Posterior cingulate gyrus (tissue), 11 donors: ENCODE measurements at regions not wholly inside any gene's neighbourhood (a gene's known extent, or its start where the extent isn't known, plus 50 kb on each side); places are given as distances from the start of the nearest gene placed in this dataset.

Experiments
- DNase-seq, 10 donors: peaks; one replicate each; pipeline versions ENCODE4 v3.0.0 to v3.0.0-alpha.2; 2020 to 2021; ENCODE audit warnings: mixed read lengths in 3 of 10
- intact Hi-C: fragments of 100-400 bp; cut with DNase I; formaldehyde crosslinking; loops from one replicate; pipeline ENCODE4 v1.15.1; 2023

- no peak for DNase-seq
- intact Hi-C loops: no loop called here
Observed at GRCh38 chrX:109312757-109313156, 169.1 kb downstream of the GUCY2F start.

- intact Hi-C loops: no loop called here
Observed at GRCh38 chrX:109310031-109310430, 171.9 kb downstream of the GUCY2F start.

GRCh38 chrX:109301177-109301576 is 180.7 kb downstream of the GUCY2F start:
- intact Hi-C loops: no loop called here
- DNase-seq: no peak

More at GRCh38 chrX:109310031-109310430, 171.9 kb downstream of the GUCY2F start:
- DNase-seq: peak in 1 of 10 donors; percentile 39

- no peak for DNase-seq
- intact Hi-C loops: no loop called here
Observed at GRCh38 chrX:109300415-109300814, 181.5 kb downstream of the GUCY2F start.

GRCh38 chrX:109299091-109299490 is 182.8 kb downstream of the GUCY2F start:
- intact Hi-C loops: no loop called here
- DNase-seq: no peak

- intact Hi-C loops: no loop called here
- DNase-seq: no peak
Observed at GRCh38 chrX:109294097-109294814, 187.6 kb downstream of the GUCY2F start.

- intact Hi-C loops: no loop called here
Observed at GRCh38 chrX:109283870-109284269, 198.0 kb downstream of the GUCY2F start.

GRCh38 chrX:109281483-109282275 is 200.2 kb downstream of the GUCY2F start:
- intact Hi-C loops: no loop called here
- DNase-seq: no peak

More at GRCh38 chrX:109283870-109284269, 198.0 kb downstream of the GUCY2F start:
- DNase-seq: no peak

GRCh38 chrX:109274806-109275205 is 207.1 kb downstream of the GUCY2F start:
- intact Hi-C loops: no loop called here
- DNase-seq: no peak

- intact Hi-C loops: no loop called here
- DNase-seq: no peak
Observed at GRCh38 chrX:109270580-109271484, 211.1 kb downstream of the GUCY2F start.

GRCh38 chrX:109268340-109268739 is 213.5 kb downstream of the GUCY2F start:
- no peak for DNase-seq
- intact Hi-C loops: no loop called here

GRCh38 chrX:109266034-109266433 is 215.9 kb downstream of the GUCY2F start:
- intact Hi-C loops: no loop called here
- DNase-seq: no peak

- intact Hi-C loops: no loop called here
- no peak for DNase-seq
Observed at GRCh38 chrX:109264878-109265277, 217.0 kb downstream of the GUCY2F start.

- intact Hi-C loops: no loop called here
- no peak for DNase-seq
Observed at GRCh38 chrX:109261279-109261678, 220.6 kb downstream of the GUCY2F start.

GRCh38 chrX:109252789-109253188 is 229.1 kb downstream of the GUCY2F start:
- DNase-seq: no peak
- intact Hi-C loops: no loop called here

- DNase-seq: no peak
- intact Hi-C loops: no loop called here
Observed at GRCh38 chrX:109218761-109219160, 263.1 kb downstream of the GUCY2F start.

GRCh38 chrX:109199726-109200125 is 282.2 kb downstream of the GUCY2F start:
- DNase-seq: no peak
- intact Hi-C loops: no loop called here

GRCh38 chrX:109190542-109190941 is 291.3 kb downstream of the GUCY2F start:
- intact Hi-C loops: no loop called here
- no peak for DNase-seq

GRCh38 chrX:109187473-109188168 is 294.3 kb downstream of the GUCY2F start:
- intact Hi-C loops: no loop called here
- no peak for DNase-seq

- DNase-seq: no peak
- intact Hi-C loops: no loop called here
Observed at GRCh38 chrX:109186939-109187338, 294.9 kb downstream of the GUCY2F start.
